Pancreas (tissue), 10 donors: ENCODE measurements at regions not wholly inside any gene's neighbourhood (a gene's known extent, or its start where the extent isn't known, plus 50 kb on each side); places are given as distances from the start of the nearest gene placed in this dataset.

Experiments used
- ATAC-seq, 4 donors: fragments of 200-7000 bp; cut with Tn5 transposase; one replicate each; pipeline versions ENCODE4 v1.8.0 to v1.9.1; 2020; ENCODE audit warnings: mild to moderate bottlenecking in 4 of 4, moderate library complexity in 4 of 4
- DNase-seq, 6 donors: peaks; one replicate each; pipeline ENCODE4 v3.0.0-alpha.2; 2020
- FAIRE-seq: peaks from 2 replicates; lab custom pipeline; 2012; peaks lifted over from hg19 to GRCh38; lab: Jason Lieb, UNC
- H3K27ac ChIP-seq, 4 donors: fragments of 200-600 bp; sonication (generic); 1 replicate in 3 of 4; 2 replicates in 1 of 4; pipeline versions ENCODE4 v1.5.0 to v1.8.0; 2020
- H3K27me3 ChIP-seq, 4 donors: fragments of 200-600 bp; one replicate each; pipeline ENCODE4 v1.8.0; 2021
- H3K36me3 ChIP-seq, 3 donors: fragments of 200-600 bp; sonication (generic) in 1 of 3; one replicate each; pipeline versions ENCODE4 v1.5.0 to v1.8.0; 2020 to 2021
- H3K4me1 ChIP-seq, 3 donors: fragments of 200-600 bp; one replicate each; pipeline ENCODE4 v1.8.0; 2021
- H3K4me3 ChIP-seq, 4 donors: fragments of 200-600 bp; sonication (generic) in 2 of 4; one replicate each; pipeline versions ENCODE4 v1.5.0 to v1.8.0; 2020 to 2021
- H3K9me3 ChIP-seq, 4 donors: fragments of 200-600 bp; one replicate each; pipeline ENCODE4 v1.8.0; 2021
- WGBS, 2 donors: extraction: QIAGEN DNeasy Blood & Tissue Kit; methylation state at CpG; one replicate each; pipeline ENCODE4 v1.1.7; 2013; 5-methylcytosine and 5-hydroxymethylcytosine counted together
- intact Hi-C, 3 donors: fragments of 100-400 bp; cut with DNase I; formaldehyde crosslinking; loops; one replicate each; pipeline versions ENCODE4 v1.11.1 to v1.14.2; 2022
- TF ChIP-seq, protein P1 (sequence below), 4 donors: fragments of 200-600 bp; sonication (generic) in 3 of 4; IDR thresholded peaks; one replicate each; pipeline versions ENCODE4 v1.5.0 to v1.8.0; 2021; ENCODE audit warnings: antibody characterized with exemption in 4 of 4
- donor health status: healthy with polysubstance abuse.
- donor health status: DM: no; HTN: no; CAD: no; lungs with moderate emphysema.
- donor health status: DM: no; HTN: no; CAD: no.
- donor health status: control.
- donor health status: control.
- donor health status: Bipolar disorder and iron deficiency.
- donor health status: DM: yes; HTN: yes; CAD: no.
- donor health status: DM: no; HTN: no; CAD: no.
- donor health status: DM: no; HTN: no; CAD: no.
- donor health status: DM: yes; HTN: yes; CAD: no.

GRCh38 chr6:146886587-146887446 lies 288.0 kb downstream of the ADGB start:
- H3K4me3 ChIP-seq = no peak overlapping the region
- no peak for ATAC-seq
- TF ChIP-seq, protein P1, sequence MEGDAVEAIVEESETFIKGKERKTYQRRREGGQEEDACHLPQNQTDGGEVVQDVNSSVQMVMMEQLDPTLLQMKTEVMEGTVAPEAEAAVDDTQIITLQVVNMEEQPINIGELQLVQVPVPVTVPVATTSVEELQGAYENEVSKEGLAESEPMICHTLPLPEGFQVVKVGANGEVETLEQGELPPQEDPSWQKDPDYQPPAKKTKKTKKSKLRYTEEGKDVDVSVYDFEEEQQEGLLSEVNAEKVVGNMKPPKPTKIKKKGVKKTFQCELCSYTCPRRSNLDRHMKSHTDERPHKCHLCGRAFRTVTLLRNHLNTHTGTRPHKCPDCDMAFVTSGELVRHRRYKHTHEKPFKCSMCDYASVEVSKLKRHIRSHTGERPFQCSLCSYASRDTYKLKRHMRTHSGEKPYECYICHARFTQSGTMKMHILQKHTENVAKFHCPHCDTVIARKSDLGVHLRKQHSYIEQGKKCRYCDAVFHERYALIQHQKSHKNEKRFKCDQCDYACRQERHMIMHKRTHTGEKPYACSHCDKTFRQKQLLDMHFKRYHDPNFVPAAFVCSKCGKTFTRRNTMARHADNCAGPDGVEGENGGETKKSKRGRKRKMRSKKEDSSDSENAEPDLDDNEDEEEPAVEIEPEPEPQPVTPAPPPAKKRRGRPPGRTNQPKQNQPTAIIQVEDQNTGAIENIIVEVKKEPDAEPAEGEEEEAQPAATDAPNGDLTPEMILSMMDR (IDR thresholded peaks at IDR 0.05) = no peak
- DNase-seq = no peak
- no peaks in the 10 kb centered on the region for H3K27me3 ChIP-seq
- no peaks in the 10 kb centered on the region for H3K9me3 ChIP-seq
- intact Hi-C loops = no loop called here
- FAIRE-seq = no peak
- WGBS, 2 donors = 80 to 85% methylated on average over 5 of the region's 5 CpGs
- H3K27ac ChIP-seq = no peak overlapping the region
- no peaks in the 10 kb centered on the region for H3K4me1 ChIP-seq
- H3K36me3 ChIP-seq = no peaks in the 10 kb centered on the region

- intact Hi-C loops = no loop called here
- no peak for FAIRE-seq
- Histone ChIP-seq H3K4me3 (no peak overlapping the region), H3K27ac (no peak overlapping the region), H3K36me3 (no peaks in the 10 kb centered on the region), H3K27me3 (no peaks in the 10 kb centered on the region), H3K4me1 (no peaks in the 10 kb centered on the region), H3K9me3 (no peaks in the 10 kb centered on the region)
- WGBS, 2 donors = 79 to 90% methylated on average over 7 of the region's 7 CpGs
- DNase-seq = no peak
- TF ChIP-seq, protein P1 (IDR thresholded peaks at IDR 0.05) = no peak
- ATAC-seq = no peak
Observed at GRCh38 chr6:146887447-146888077, 288.8 kb downstream of the ADGB start.

- H3K27ac ChIP-seq = no peak overlapping the region
- H3K4me3 ChIP-seq = no peak overlapping the region
- WGBS, 2 donors = 83 to 92% methylated on average over 4 of the region's 4 CpGs
- DNase-seq (no peak), ATAC-seq (no peak), FAIRE-seq (no peak)
- no peaks in the 10 kb centered on the region for H3K9me3 ChIP-seq
- TF ChIP-seq, protein P1 (IDR thresholded peaks at IDR 0.05) = no peak
- intact Hi-C loops = no loop called here
- H3K27me3 ChIP-seq = no peaks in the 10 kb centered on the region
- H3K36me3 ChIP-seq = no peaks in the 10 kb centered on the region
- no peaks in the 10 kb centered on the region for H3K4me1 ChIP-seq
Observed at GRCh38 chr6:146889303-146889702, 290.5 kb downstream of the ADGB start.

- FAIRE-seq = no peak
- intact Hi-C loops = no loop called here
- ATAC-seq = no peak
- Histone ChIP-seq H3K36me3 (no peaks in the 10 kb centered on the region), H3K9me3 (no peaks in the 10 kb centered on the region), H3K27me3 (no peaks in the 10 kb centered on the region), H3K27ac (no peak overlapping the region), H3K4me3 (no peak overlapping the region), H3K4me1 (no peaks in the 10 kb centered on the region)
- no peak for DNase-seq
- 75 to 90% methylated on average over 3 of the region's 3 CpGs for WGBS, 2 donors
- TF ChIP-seq, protein P1 (IDR thresholded peaks at IDR 0.05) = no peak
Observed at GRCh38 chr6:146890172-146890571, 291.4 kb downstream of the ADGB start.
